ENCODE measurements at regions not wholly inside any gene's neighbourhood (a gene's known extent, or its start where the extent isn't known, plus 50 kb on each side); places are given as distances from the start of the nearest gene placed in this dataset.

GRCh38 chr3:87414271-87414670, 137.9 kb upstream of the POU1F1 start:
- no peaks in the 10 kb centered on the region for H3K27me3 ChIP-seq (ENCODE audit: control insufficient read depth in 4 of 4, insufficient read depth in 4 of 4, low read length in 3 of 4)
- no peak overlapping the region for H3K4me3 ChIP-seq (ENCODE audit: low read depth in 1 of 3, low read length in 3 of 3)
- H3K9ac ChIP-seq (ENCODE audit: low read depth in 1 of 2, low read length in 2 of 2): no peak overlapping the region
- no peaks in the 10 kb centered on the region for H3K36me3 ChIP-seq (ENCODE audit: control insufficient read depth in 4 of 4, insufficient read depth in 3 of 4, low read depth in 1 of 4, low read length in 3 of 4)
- 27% methylated on average over 1 of the region's 1 CpG for WGBS
- no peak for TF ChIP-seq EGR1 (IDR thresholded peaks at IDR 0.05; ENCODE audit: low read depth in 2 of 2)
- no peak for TF ChIP-seq NR2F2 (IDR thresholded peaks at IDR 0.05)
- TF ChIP-seq JUND (IDR thresholded peaks at IDR 0.05): no peak
- TF ChIP-seq SP1 (IDR thresholded peaks at IDR 0.05): no peak
- no peak for DNase-seq (ENCODE audit: low spot score)
- H3K9me3 ChIP-seq (ENCODE audit: control insufficient read depth in 4 of 4, low read length in 3 of 4): no peaks in the 10 kb centered on the region
- H3K4me1 ChIP-seq (ENCODE audit: control insufficient read depth in 4 of 4, insufficient read depth in 4 of 4, low read length in 3 of 4): no peaks in the 10 kb centered on the region
- no peak overlapping the region for H3K27ac ChIP-seq (ENCODE audit: low read depth in 1 of 2, low read length in 2 of 2)

- WGBS: 46% methylated on average over 3 of the region's 3 CpGs
- TF ChIP-seq, protein P1, sequence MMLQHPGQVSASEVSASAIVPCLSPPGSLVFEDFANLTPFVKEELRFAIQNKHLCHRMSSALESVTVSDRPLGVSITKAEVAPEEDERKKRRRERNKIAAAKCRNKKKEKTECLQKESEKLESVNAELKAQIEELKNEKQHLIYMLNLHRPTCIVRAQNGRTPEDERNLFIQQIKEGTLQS (IDR thresholded peaks at IDR 0.05): no peak
- TF ChIP-seq HNF4A (conservative IDR thresholded peaks at IDR 0.05) (no peak), SP1 (IDR thresholded peaks at IDR 0.05) (no peak), EGR1 (IDR thresholded peaks at IDR 0.05; ENCODE audit: low read depth in 2 of 2) (no peak), RXRA (IDR thresholded peaks at IDR 0.05) (no peak), FOXA1 (IDR thresholded peaks at IDR 0.05) (no peak), GABPA (IDR thresholded peaks at IDR 0.05 in 1 of 2, conservative IDR thresholded peaks at IDR 0.05 in 1 of 2) (no peak), YY1 (IDR thresholded peaks at IDR 0.05) (no peak), HNF4G (IDR thresholded peaks at IDR 0.05) (no peak), RAD21 (IDR thresholded peaks at IDR 0.05) (no peak), NR2F2 (IDR thresholded peaks at IDR 0.05) (no peak), REST (IDR thresholded peaks at IDR 0.05) (no peak), ZBTB33 (IDR thresholded peaks at IDR 0.05) (no peak), CTCF (IDR thresholded peaks at IDR 0.05; ENCODE audit: low read depth, low read length, missing input control) (no peak), TAF1 (conservative IDR thresholded peaks at IDR 0.05) (no peak)
These were observed 137.4 kb upstream of the POU1F1 start for GRCh38 chr3:87413814-87414213.

More at GRCh38 chr3:87413814-87414213, 137.4 kb upstream of the POU1F1 start:
- Histone ChIP-seq H3K36me3 (ENCODE audit: control insufficient read depth in 4 of 4, insufficient read depth in 3 of 4, low read depth in 1 of 4, low read length in 3 of 4) (no peaks in the 10 kb centered on the region), H3K27me3 (ENCODE audit: control insufficient read depth in 4 of 4, insufficient read depth in 4 of 4, low read length in 3 of 4) (no peaks in the 10 kb centered on the region), H3K9ac (ENCODE audit: low read depth in 1 of 2, low read length in 2 of 2) (no peak overlapping the region), H3K4me3 (ENCODE audit: low read depth in 1 of 3, low read length in 3 of 3) (no peak overlapping the region), H3K4me1 (ENCODE audit: control insufficient read depth in 4 of 4, insufficient read depth in 4 of 4, low read length in 3 of 4) (no peaks in the 10 kb centered on the region), H3K9me3 (ENCODE audit: control insufficient read depth in 4 of 4, low read length in 3 of 4) (no peaks in the 10 kb centered on the region), H3K27ac (ENCODE audit: low read depth in 1 of 2, low read length in 2 of 2) (no peak overlapping the region)
- no peak for DNase-seq (ENCODE audit: low spot score)

Data from liver (tissue), 8 donors.